SK-N-MC (cell line): ENCODE measurements at regions not wholly inside any gene's neighbourhood (a gene's known extent, or its start where the extent isn't known, plus 50 kb on each side); places are given as distances from the start of the nearest gene placed in this dataset.

Source experiments
- EZH2 ChIP-seq: fragments of 200-600 bp; sonication (generic); IDR thresholded peaks from one replicate; pipeline ENCODE4 v1.6.1; 2017; ENCODE audit warnings: antibody characterized with exemption
- FOXP2 ChIP-seq: optimal IDR thresholded peaks from 2 replicates; pipeline ENCODE3; 2011; ENCODE audit warnings: mild to moderate bottlenecking, moderate library complexity; ENCODE audit not compliant: insufficient read depth; ENCODE audit errors: extremely low read length, control extremely low read depth
- POLR2AphosphoS5 ChIP-seq: IDR thresholded peaks from 2 replicates; pipeline ENCODE4 v1.6.1; 2012; ENCODE audit warnings: mild to moderate bottlenecking, low read depth, low read length, borderline replicate concordance

DNA sequence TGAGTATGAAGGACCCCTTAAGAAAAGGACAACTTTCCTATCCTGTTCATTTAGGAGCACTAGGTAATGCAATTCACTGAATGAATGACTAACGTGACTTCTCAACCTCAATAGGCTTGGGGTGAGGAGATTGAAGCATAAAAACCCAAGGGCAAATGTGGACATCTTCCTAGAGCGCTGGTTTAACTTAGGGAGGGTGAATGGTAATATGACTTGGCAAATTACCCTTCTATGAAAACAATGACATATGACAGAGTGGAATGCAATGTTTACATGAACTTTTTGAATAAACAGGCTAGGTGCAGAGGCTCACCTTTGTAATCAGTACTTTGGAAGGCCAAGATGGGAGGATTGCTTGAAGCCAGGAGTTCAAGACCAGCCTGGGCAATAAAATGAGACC is 83.9 kb upstream of the ANK3 start:
- TF ChIP-seq POLR2AphosphoS5 = no peak
- no peak for TF ChIP-seq EZH2
- TF ChIP-seq FOXP2 = no peak
